Esophagus muscularis mucosa (tissue), 4 donors: ENCODE measurements at regions not wholly inside any gene's neighbourhood (a gene's known extent, or its start where the extent isn't known, plus 50 kb on each side); places are given as distances from the start of the nearest gene placed in this dataset.

ENCODE experiments used
- DNase-seq: peaks from one replicate; pipeline ENCODE4 v3.0.0-alpha.2; 2017; ENCODE audit errors: extremely low spot score
- H3K27ac ChIP-seq, 4 donors: fragments of 200-600 bp; sonication (generic); replicated peaks in 1 of 4; 1 replicate in 3 of 4; 2 replicates in 1 of 4; pipeline ENCODE4 v1.5.1; 2016 to 2019; ENCODE audit warnings: mild to moderate bottlenecking in 1 of 4
- H3K27me3 ChIP-seq, 4 donors: fragments of 200-600 bp; sonication (generic); one replicate each; pipeline versions ENCODE4 v1.5.1 to v1.6.0; 2016 to 2019
- H3K36me3 ChIP-seq, 4 donors: fragments of 200-600 bp; sonication (generic); one replicate each; pipeline ENCODE4 v1.5.1; 2016 to 2019
- H3K4me1 ChIP-seq, 4 donors: fragments of 200-600 bp; sonication (generic); one replicate each; pipeline ENCODE4 v1.5.1; 2016 to 2019
- H3K4me3 ChIP-seq, 4 donors: fragments of 200-600 bp; sonication (generic); 1 replicate in 2 of 4; 2 replicates in 2 of 4; pipeline ENCODE4 v1.5.1; 2016 to 2019; ENCODE audit warnings: mild to moderate bottlenecking in 4 of 4, moderate library complexity in 1 of 4
- H3K9me3 ChIP-seq, 4 donors: fragments of 200-600 bp; sonication (generic); 1 replicate in 3 of 4; 2 replicates in 1 of 4; pipeline ENCODE4 v1.5.1; 2016 to 2019
- EP300 ChIP-seq: sonication (generic); formaldehyde crosslinking; IDR thresholded peaks from one replicate; pipeline ENCODE4 v1.6.1; 2017; ENCODE audit warnings: antibody characterized with exemption
- POLR2A ChIP-seq: fragments of 450-650 bp; IDR thresholded peaks from one replicate; pipeline ENCODE4 v1.6.1; 2017; ENCODE audit warnings: antibody characterized with exemption, moderate library complexity, mild to moderate bottlenecking, low read depth
- POLR2AphosphoS5 ChIP-seq, 2 donors: sonication (generic); formaldehyde crosslinking; IDR thresholded peaks; one replicate each; pipeline ENCODE4 v1.6.1; 2017; ENCODE audit warnings: antibody characterized with exemption in 2 of 2
- WGBS: methylation state at CpG from one replicate; pipeline ENCODE4 v1.1.5; 2018; 5-methylcytosine and 5-hydroxymethylcytosine counted together
- intact Hi-C: fragments of 100-400 bp; cut with DNase I; formaldehyde crosslinking; loops from one replicate; pipeline ENCODE4 v1.15.1; 2023
- TF ChIP-seq, protein P1 (sequence below), 3 experiments: fragments of 200-600 bp in 2 of 3; fragments of 450-650 bp in 1 of 3; sonication (generic) in 2 of 3; IDR thresholded peaks; one replicate each; pipeline ENCODE4 v1.5.1; 2017 to 2019; ENCODE audit warnings: antibody characterized with exemption in 3 of 3, mild to moderate bottlenecking in 2 of 3, moderate library complexity in 1 of 3

- DNase-seq: peak; percentile 84
- no peaks in the 10 kb centered on the region for H3K36me3 ChIP-seq
- intact Hi-C loops: loop anchor here (10.0 kb wide), 1 partner anchor 52 kb away; no protein-coding TSS in a partner anchor
- TF ChIP-seq, protein P1, sequence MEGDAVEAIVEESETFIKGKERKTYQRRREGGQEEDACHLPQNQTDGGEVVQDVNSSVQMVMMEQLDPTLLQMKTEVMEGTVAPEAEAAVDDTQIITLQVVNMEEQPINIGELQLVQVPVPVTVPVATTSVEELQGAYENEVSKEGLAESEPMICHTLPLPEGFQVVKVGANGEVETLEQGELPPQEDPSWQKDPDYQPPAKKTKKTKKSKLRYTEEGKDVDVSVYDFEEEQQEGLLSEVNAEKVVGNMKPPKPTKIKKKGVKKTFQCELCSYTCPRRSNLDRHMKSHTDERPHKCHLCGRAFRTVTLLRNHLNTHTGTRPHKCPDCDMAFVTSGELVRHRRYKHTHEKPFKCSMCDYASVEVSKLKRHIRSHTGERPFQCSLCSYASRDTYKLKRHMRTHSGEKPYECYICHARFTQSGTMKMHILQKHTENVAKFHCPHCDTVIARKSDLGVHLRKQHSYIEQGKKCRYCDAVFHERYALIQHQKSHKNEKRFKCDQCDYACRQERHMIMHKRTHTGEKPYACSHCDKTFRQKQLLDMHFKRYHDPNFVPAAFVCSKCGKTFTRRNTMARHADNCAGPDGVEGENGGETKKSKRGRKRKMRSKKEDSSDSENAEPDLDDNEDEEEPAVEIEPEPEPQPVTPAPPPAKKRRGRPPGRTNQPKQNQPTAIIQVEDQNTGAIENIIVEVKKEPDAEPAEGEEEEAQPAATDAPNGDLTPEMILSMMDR (IDR thresholded peaks at IDR 0.05): no peak
- TF ChIP-seq POLR2AphosphoS5 (IDR thresholded peaks at IDR 0.05) (no peak), EP300 (no peak), POLR2A (no peak)
- H3K4me3 ChIP-seq: no peak overlapping the region
- peaks cover 0 to 54% (median 0%) of the 10 kb centered on the region in 4 donors for H3K27me3 ChIP-seq
- no peaks in the 10 kb centered on the region for H3K9me3 ChIP-seq
- H3K27ac ChIP-seq: no peak overlapping the region
- H3K4me1 ChIP-seq: no peaks in the 10 kb centered on the region
- 85% methylated on average over 5 of the region's 11 CpGs for WGBS
These were observed 874.5 kb downstream of the BRD1 start for GRCh38 chr22:48953103-48953720.

GRCh38 chr22:48952256-48953102 is 875.2 kb downstream of the BRD1 start:
- no peaks in the 10 kb centered on the region for H3K9me3 ChIP-seq
- 83% methylated on average over 6 of the region's 19 CpGs for WGBS
- TF ChIP-seq EP300 (no peak), POLR2A (no peak), POLR2AphosphoS5 (IDR thresholded peaks at IDR 0.05) (no peak)
- TF ChIP-seq, protein P1 (IDR thresholded peaks at IDR 0.05): no peak
- no peak overlapping the region for H3K4me3 ChIP-seq
- no peaks in the 10 kb centered on the region for H3K36me3 ChIP-seq
- peaks cover 0 to 54% (median 0%) of the 10 kb centered on the region in 4 donors for H3K27me3 ChIP-seq
- no peaks in the 10 kb centered on the region for H3K4me1 ChIP-seq
- DNase-seq: peak; percentile 91
- intact Hi-C loops: loop anchor here (10.0 kb wide), 1 partner anchor 52 kb away; no protein-coding TSS in a partner anchor
- no peak overlapping the region for H3K27ac ChIP-seq

DNA sequence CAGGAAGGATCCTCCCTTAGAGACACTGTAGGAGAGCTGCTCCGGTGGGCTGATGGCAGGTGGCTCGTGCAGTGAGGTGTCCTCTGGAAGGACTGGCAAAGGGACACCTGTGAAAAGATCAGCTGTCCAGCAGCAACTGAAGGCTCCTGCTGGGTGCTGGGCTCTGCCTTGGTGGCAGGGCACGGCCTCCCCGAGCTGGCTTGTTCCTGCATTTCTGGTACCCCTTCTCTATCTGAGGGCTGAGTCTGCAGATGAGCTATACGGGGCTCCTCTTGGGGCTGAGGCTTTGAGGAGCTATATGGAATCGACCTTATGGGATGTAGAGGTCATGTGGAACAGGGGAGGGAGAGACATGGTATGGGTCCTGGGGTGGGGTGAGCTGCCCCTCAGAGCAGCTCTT is 875.8 kb downstream of the BRD1 start:
- no peaks in the 10 kb centered on the region for H3K9me3 ChIP-seq
- DNase-seq: peak; percentile 85
- H3K27me3 ChIP-seq: peaks cover 0 to 54% (median 0%) of the 10 kb centered on the region in 4 donors
- WGBS: 87% methylated on average over 6 of the region's 6 CpGs
- H3K27ac ChIP-seq: no peak overlapping the region
- no peaks in the 10 kb centered on the region for H3K36me3 ChIP-seq
- TF ChIP-seq POLR2AphosphoS5 (IDR thresholded peaks at IDR 0.05): no peak
- no peak for TF ChIP-seq EP300
- no peak for TF ChIP-seq POLR2A
- TF ChIP-seq, protein P1 (IDR thresholded peaks at IDR 0.05): no peak
- no peaks in the 10 kb centered on the region for H3K4me1 ChIP-seq
- intact Hi-C loops: loop anchor here (10.0 kb wide), 1 partner anchor 53 kb away; no protein-coding TSS in a partner anchor
- no peak overlapping the region for H3K4me3 ChIP-seq

DNA sequence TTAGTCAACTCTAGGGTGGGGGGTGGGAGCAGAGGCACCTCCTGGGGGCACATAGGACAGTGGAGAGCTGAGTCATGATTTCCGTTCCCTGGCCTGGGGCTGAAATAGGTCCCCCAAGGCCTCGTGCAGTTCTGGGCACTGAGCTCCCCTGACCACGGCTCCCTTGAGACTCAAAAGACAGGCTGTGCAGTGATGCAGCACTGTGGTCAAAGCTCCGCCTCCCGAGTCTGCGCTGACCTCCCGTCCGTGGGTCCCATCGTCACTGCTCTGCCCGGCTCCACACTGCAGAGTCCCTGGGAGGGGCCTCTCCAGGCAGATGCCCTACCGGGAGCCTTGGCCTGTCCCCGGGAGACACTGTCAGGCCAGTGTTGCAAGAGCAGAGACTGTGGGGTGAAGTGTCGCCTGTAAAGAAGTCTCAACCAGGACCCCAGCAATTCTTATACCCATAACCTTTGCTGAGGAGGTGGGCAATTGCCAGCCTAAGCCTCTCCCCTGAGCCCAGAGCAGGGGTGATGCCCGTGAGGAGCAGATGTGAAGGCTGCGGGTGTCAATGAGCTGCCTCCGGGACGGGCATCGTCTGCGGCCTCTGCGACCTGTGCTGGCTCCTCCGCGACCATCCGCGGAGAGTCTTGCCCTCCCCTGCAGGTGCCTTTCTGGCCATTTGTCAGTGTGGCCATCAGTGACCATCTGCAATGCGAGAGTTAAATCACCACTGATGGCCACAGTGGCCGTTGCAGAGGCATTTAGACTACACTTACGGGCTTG is 877.3 kb downstream of the BRD1 start:
- no peaks in the 10 kb centered on the region for H3K9me3 ChIP-seq
- no peaks in the 10 kb centered on the region for H3K36me3 ChIP-seq
- no peaks in the 10 kb centered on the region for H3K4me1 ChIP-seq
- no peak overlapping the region for H3K4me3 ChIP-seq
- 85% methylated on average over 27 of the region's 27 CpGs for WGBS
- no peak overlapping the region for H3K27ac ChIP-seq
- intact Hi-C loops: loop anchor here (10.0 kb wide), 1 partner anchor 54 kb away; no protein-coding TSS in a partner anchor
- DNase-seq: peak; percentile 78
- TF ChIP-seq, protein P1 (IDR thresholded peaks at IDR 0.05): no peak
- TF ChIP-seq EP300: no peak
- TF ChIP-seq POLR2AphosphoS5 (IDR thresholded peaks at IDR 0.05): no peak
- TF ChIP-seq POLR2A: no peak
- peaks cover 0 to 51% (median 0%) of the 10 kb centered on the region in 4 donors for H3K27me3 ChIP-seq
